Nucleus accumbens (tissue), 56 donors: ENCODE measurements at regions not wholly inside any gene's neighbourhood (a gene's known extent, or its start where the extent isn't known, plus 50 kb on each side); places are given as distances from the start of the nearest gene placed in this dataset.
"Not testable (repeated sequence)": the region's sequence is repeated elsewhere in the genome, so short reads cannot be mapped to it uniquely, and the experiment has no call there.

Experiments used
- DNase-seq, 56 donors: peaks; one replicate each; lab custom pipeline; 2025; lab: John Stamatoyannopoulos, UW

GRCh38 chr3:87898971-87899370 lies 159.8 kb downstream of the CGGBP1 start:
- no peak for DNase-seq

- no peak for DNase-seq
Measured at GRCh38 chr3:87895983-87896382, 162.8 kb downstream of the CGGBP1 start.

DNA sequence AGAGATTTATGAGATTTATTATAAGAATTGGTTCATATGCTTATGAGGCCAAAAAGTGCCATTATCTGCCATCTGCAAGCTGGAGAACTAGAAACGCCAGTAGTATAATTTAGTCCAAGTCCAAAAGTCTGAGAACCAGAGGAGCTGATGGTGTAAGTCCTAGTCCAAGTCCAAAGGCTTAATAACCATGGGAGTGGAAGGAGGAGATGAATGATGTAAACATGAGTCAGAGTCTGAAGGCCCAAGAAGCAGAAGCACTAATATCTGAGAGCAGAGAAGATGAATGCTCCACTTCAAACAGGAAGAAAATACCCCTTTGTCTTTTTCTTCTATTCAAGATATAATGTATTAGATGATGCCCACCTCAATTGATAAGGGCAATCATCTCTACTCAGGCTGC lies 185.7 kb downstream of the CGGBP1 start:
- DNase-seq, result no peak

- DNase-seq, result no peak
Measured at GRCh38 chr3:87867001-87867400, 191.8 kb downstream of the CGGBP1 start.

DNA sequence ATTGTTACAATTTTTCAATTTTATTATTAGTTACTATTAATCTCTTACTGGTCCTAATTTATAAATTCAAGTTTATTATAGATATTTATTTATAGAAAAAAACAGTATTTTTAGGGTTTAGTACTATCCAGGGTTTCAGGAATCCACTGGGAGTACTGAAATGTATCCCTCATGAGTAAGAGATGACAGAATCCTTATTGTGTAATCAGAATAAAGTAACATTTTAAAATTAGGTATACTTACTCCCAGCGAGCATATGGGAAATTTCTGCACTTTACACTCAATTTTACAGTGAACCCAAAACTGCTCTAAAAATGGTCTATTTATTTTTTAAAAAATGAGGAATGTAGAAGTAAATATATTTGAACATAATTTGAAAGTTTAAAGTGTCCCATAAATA lies 202.7 kb downstream of the CGGBP1 start:
- DNase-seq, result no peak

- no peak for DNase-seq
Measured at GRCh38 chr3:87855616-87856015, 203.2 kb downstream of the CGGBP1 start.

- no peak for DNase-seq
Measured at GRCh38 chr3:87855211-87855610, 203.6 kb downstream of the CGGBP1 start.

- DNase-seq, result no peak
Measured at GRCh38 chr3:87848003-87848402, 210.8 kb downstream of the CGGBP1 start.

DNA sequence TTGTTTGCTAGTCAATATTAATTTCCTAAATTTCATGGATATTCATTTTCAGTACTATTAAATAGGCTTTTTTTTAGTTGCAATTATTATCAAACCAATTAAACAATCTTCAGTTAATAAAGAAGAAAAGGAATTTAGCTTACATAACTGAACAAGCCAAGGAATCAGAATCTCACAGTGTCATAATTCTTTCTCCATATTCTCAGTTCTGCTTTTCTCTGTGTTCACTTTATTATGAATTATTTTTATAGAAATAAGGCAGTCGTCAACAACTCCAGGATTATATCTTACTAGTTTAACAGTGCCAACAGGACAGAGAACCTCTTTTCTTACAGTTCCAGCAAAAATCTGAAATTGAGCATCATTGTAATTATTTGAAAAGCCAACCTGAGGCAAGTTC lies 221.7 kb downstream of the CGGBP1 start:
- DNase-seq, result no peak

DNA sequence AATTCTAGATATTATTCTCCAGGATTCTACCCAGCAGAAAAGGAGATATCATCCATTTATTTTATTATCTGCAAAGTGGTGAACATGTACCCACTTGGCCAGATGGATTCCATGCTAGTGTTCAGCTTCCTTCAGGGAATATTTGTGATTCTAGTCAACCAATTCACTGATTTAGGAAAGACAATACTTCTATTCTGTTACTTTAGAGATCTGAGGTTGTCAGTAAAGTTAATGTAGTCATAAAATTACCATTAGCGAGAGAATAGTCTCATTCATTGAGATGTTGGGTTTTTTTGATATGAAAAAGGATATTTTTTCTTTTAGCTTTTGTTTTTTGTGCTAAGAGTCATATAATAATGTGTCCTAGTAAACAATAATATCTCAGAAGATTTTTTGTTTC lies 222.8 kb downstream of the CGGBP1 start:
- no peak for DNase-seq

DNA sequence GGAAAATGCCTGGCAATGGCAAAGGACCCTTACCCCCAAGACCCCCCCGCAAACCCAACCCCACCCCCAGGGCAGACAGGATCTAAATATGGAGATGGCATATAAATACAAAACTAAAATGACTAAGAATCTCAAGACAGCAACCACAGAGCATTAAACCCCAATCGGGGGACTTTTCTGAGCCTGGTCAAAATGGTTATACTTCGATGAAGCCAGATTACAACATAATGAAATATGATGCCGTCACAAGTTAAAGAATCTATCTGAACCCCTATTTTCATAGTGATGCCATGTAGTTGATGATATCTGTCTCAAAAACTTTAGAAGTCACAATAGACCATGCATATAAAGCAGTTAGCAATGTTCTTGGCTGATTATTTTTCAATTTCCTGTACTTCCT lies 223.6 kb downstream of the CGGBP1 start:
- DNase-seq, result no peak

- no peak for DNase-seq
Measured at GRCh38 chr3:87834327-87834726, 224.5 kb downstream of the CGGBP1 start.

GRCh38 chr3:87833039-87833377 lies 225.8 kb downstream of the CGGBP1 start:
- DNase-seq, result no peak

- DNase-seq, result no peak
Measured at GRCh38 chr3:87828046-87828445, 230.8 kb downstream of the CGGBP1 start.

- DNase-seq, result no peak
Measured at GRCh38 chr3:87822563-87822962, 236.2 kb downstream of the CGGBP1 start.

DNA sequence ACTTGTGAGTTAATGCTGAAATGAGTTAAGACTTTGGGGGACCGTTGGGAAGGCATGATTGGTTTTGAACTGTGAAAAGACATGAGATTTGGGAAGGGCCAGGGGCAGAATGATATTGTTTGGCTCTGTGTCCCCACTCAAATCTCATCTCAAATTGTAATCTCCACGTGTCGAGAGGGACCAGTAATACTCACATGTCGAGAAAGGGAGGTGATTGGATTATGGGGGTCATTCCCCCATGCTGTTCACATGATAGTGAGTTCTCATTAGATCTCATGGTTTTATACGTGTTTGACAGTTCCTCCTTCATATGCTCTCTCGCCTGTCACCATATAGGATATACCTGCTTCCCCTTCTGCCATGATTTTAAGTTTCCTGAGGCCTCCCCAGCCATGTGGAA lies 245.3 kb downstream of the CGGBP1 start:
- not testable (repeated sequence) for DNase-seq

DNA sequence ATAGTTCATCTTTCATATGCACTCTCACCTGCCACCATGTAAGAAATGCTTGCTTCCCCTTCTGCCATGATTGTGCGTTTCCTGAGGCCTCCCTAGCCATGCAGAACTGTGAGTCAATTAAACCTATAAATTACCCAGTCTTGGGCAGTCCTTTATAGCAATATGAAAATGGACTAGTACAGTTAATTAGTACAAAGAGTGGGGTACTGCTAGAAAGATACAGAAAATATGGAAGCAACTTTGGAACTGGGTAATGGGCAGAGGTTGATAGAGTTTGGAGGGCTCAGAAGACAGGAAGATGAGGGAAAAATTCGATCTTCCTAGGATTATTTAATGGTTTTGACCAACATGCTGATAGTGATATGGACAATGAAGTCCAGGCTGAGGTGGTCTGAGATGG lies 246.9 kb downstream of the CGGBP1 start:
- DNase-seq, result no peak

DNA sequence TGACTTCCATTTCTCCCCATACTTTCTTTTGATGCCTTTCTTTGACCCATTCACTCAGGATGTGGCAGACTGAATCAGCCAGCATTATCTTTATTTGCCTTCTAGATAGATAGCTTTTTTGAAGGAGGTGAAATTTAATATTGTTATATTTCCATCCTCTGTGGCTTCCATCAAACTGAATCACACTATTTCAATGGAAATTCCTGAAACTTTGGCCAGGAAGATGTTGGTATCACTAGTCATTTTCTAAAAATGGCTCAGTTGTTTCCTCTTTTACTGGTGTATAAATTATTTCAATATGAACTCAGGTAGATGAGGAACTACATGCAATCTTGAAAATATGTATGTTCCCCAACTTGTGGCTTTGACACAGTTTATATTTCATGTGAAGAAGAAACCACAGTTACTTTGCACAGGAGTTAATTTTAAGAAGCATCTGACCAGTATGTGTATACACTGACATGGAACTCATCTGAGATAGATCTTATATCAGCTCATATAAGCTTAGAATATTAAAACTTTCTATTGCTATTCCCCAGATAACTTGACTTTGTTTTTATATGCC lies 248.3 kb downstream of the CGGBP1 start:
- DNase-seq, result no peak

DNA sequence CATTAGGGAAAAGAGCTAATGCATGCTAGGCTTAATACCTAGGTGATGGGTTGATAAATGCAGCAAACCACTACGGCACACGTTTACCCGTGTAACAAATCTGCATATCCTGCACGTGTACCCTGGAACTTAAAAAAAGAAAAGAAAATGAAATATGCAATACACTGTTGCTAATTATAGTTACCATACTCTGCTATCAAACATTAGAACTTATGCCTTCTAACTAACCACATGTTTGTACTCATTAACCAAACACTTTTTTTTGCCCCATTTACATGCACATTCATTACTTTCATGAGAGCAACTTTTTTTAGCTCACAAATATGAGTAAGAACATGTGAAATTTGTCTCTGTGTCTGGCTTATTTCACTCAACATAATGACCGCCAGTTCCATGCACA lies 253.1 kb downstream of the CGGBP1 start:
- DNase-seq, result no peak

- no peak for DNase-seq
Measured at GRCh38 chr3:87801409-87801808, 257.4 kb downstream of the CGGBP1 start.

GRCh38 chr3:87800516-87800915 lies 258.3 kb downstream of the CGGBP1 start:
- no peak for DNase-seq

DNA sequence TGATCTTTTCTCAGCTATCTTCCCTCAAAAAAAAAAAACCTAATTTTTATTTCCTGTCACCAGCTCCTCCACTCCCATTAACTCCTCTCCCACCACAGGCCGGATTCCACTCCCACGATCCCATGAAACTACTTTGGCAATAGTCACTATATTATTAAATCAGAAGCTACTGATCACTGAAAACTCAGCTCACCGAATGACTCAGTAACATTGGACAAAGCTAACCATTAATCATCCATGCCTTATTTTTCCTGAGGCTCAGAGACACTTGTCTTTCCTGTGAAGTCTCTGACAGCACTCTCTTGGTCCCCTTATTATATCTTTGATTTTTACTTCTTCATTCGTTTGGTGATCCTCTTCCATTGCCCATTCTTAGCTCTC lies 260.2 kb downstream of the CGGBP1 start:
- DNase-seq, result no peak

DNA sequence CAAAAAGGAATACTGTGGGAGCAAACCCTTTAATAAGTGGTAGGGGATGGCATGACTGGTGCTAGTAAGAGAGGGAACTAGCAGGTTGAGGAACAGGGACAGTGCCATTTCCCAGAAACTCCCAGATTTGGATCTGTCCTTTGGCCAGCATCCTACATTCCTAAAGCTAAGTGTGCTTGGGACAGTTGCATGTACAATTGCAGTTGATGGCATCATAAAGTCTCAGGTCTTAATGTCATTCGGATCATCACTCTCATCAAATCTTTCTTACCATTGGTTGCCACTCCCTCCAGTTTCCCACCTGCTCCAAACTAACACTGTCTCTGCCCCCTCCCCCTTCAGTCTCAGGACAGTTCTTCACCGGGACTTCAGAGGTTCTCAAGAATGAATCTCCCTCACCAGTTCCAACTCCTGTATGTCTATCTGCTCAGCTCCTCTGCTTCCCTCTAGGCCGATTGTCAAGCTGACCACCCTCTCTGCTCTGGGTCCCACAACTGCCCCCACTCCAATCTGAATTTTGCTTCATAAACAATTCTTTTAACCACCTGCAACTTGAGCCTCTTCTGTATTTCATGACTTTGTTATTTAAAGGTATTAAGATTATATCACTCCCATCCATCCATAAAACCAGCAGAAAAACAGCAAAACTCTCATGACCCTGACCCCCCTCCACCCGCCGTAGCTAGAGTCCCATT lies 260.8 kb downstream of the CGGBP1 start:
- no peak for DNase-seq
